ENCODE measurements at regions not wholly inside any gene's neighbourhood (a gene's known extent, or its start where the extent isn't known, plus 50 kb on each side); places are given as distances from the start of the nearest gene placed in this dataset.

DNA sequence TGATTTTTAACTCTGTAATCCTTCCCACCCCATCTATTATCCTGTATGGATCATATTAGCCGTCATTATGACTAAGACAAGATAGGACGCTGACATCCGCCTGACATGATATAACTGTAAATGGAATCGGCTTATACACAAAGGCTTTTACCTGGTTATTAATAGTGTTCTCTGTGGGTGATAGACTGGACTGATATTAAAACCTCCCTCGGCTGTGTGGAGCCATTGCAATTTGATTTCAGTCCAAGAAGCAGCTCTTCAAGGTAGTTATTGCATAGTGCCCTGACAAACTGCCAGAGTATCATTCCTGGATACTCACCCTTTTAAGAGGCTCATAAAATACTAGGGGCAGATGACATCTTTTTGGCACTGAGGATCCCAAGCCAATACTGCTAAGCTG is 226.1 kb upstream of the HNRNPA3 start:
- no peak for DNase-seq (ENCODE audit: extremely low read depth, low read depth)
- TF ChIP-seq, protein P1, sequence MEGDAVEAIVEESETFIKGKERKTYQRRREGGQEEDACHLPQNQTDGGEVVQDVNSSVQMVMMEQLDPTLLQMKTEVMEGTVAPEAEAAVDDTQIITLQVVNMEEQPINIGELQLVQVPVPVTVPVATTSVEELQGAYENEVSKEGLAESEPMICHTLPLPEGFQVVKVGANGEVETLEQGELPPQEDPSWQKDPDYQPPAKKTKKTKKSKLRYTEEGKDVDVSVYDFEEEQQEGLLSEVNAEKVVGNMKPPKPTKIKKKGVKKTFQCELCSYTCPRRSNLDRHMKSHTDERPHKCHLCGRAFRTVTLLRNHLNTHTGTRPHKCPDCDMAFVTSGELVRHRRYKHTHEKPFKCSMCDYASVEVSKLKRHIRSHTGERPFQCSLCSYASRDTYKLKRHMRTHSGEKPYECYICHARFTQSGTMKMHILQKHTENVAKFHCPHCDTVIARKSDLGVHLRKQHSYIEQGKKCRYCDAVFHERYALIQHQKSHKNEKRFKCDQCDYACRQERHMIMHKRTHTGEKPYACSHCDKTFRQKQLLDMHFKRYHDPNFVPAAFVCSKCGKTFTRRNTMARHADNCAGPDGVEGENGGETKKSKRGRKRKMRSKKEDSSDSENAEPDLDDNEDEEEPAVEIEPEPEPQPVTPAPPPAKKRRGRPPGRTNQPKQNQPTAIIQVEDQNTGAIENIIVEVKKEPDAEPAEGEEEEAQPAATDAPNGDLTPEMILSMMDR (IDR thresholded peaks at IDR 0.05; ENCODE audit: low read depth, low read length), result no peak

DNA sequence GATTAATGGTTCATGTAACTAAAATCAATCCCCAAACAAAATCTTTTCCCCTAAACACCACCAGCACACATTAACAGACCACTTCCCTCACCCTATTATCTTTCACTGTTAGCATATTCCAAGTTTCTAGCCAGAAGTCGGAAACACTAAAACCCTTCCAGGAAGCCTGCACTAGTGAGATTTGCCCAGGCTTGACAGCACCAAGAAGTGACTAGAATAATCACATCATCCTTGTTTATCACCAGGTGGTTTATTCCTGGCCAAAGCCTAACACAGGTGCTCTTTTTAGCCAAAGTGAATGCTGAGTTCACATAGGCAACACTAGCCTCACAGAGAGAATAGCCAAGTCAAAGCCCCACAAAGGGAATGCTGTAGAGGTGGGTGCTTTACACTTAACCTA is 221.2 kb upstream of the HNRNPA3 start:
- no peak for DNase-seq (ENCODE audit: extremely low read depth, low read depth)
- TF ChIP-seq, protein P1 (IDR thresholded peaks at IDR 0.05; ENCODE audit: low read depth, low read length), result no peak

DNA sequence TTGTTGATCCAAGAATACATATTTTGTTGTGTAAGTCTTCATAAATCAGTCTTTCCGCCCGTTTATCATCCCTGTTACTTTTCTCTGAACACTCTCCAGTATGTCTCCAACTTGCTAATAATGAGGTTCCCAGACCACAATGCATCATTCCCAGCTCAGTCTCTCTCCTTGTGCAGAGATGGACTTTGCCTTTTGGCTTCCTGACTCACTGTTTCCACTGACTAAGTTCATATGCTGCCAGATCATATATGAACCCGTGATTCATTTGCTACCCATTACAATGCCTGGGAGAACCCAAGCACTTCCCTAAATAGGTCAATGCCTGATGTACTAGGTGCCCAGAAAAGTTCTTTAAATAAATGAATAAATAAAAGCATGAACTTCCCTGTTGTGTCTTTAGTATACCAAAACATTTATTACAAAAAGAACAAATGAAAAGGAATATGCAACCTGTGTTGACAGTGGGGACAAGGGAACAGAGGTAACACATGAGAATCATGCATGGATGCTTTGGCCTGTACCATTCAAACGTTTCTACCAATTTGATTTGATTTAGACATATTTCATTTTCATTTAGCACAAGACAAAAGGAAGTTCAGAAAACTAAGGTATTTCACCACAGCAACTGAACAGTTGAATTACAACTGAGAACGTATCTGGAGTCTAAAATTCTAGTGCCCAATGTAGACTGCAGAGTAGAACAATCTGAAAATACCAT is 215.4 kb upstream of the HNRNPA3 start:
- DNase-seq (ENCODE audit: extremely low read depth, low read depth), result no peak
- TF ChIP-seq, protein P1 (IDR thresholded peaks at IDR 0.05; ENCODE audit: low read depth, low read length), result no peak

DNA sequence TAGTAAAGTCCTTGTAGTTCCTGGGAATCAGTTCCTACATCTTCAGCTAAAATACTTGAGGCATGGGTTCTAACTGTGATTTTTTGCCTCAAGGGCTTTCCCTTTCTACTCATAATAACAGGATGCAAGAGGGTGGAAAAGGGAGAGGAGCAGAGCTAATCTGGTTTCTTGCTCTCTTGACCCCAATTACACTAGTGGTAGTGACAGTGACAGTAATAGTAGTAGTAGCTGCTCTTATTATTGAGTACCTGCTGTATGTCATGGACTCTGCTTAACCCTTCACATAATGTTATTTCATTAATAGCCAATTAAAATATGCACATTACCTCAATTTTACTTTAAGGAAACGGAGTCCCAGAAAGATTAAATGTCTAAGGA is 214.8 kb upstream of the HNRNPA3 start:
- TF ChIP-seq, protein P1 (IDR thresholded peaks at IDR 0.05; ENCODE audit: low read depth, low read length), result no peak
- no peak for DNase-seq (ENCODE audit: extremely low read depth, low read depth)

DNA sequence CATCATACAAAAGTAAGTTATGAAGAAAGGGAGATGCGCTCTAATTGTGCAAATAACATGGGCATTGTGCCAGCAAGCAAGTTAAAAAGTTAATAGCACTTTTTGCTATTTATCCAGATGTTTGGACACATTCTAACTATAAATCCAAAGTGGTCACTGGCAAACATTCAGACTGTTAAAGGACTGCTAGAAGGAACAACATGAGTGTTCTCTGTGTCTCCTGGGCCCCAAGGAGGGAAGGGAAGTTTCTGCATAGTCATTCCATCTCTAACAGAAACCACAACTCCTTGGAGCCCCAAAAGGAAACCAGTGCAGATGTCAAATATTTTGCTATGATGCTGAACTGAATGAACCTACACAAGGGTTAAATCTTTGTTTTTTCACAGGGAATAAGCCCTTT is 213.3 kb upstream of the HNRNPA3 start:
- TF ChIP-seq, protein P1 (IDR thresholded peaks at IDR 0.05; ENCODE audit: low read depth, low read length), result no peak
- no peak for DNase-seq (ENCODE audit: extremely low read depth, low read depth)

DNA sequence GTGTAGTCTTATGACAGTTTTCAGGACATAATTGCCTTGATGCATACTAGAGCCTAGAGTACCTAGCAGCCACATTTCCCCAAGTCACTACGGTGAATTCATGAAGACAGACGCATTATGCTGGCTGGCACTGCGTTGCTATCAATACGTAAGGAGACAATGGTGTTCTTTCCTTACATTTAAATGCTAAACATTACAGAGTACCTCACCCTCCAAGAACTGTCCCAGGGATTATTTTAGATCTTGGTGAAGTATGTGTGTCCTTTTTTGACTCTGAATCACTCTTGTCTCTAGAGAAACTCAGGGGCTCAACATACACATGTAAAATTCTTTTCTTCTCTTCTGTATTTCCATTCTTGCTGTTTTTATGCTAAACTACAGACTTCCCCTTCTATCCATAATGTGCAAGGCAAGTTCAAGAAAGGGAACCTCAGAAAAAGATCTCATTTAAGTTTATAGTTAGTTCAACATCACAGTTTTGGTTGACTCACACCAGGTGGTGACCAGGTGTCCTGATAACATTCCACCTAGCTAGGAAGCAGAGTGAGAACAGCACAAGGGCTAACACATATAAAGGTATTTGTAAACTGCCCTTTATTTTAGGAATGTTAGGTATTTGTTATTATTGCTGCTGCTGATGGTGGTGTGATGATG is 212.4 kb upstream of the HNRNPA3 start:
- TF ChIP-seq, protein P1 (IDR thresholded peaks at IDR 0.05; ENCODE audit: low read depth, low read length), result no peak
- DNase-seq (ENCODE audit: extremely low read depth, low read depth), result no peak

DNA sequence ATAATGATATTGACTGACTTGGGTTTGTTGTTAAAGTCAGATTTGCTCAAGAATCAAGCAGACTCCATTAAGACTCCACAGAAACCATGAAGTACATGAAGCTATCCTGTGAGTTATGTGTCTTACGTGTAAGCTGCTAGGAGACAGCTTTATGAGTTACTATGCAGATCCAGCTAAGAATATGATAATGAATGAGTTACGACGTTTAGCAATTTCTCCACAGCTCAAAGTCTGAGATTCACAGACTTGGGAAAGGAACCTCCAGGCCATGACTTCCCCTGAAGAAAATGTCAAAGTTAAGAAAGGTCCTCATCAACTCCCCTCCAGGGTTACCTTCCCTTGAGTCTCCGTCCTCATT is 211.9 kb upstream of the HNRNPA3 start:
- TF ChIP-seq, protein P1 (IDR thresholded peaks at IDR 0.05; ENCODE audit: low read depth, low read length), result no peak

More for the DNA sequence above, 211.9 kb upstream of the HNRNPA3 start:
- DNase-seq (ENCODE audit: extremely low read depth, low read depth), result no peak
